H9 (cell line): ENCODE measurements at regions not wholly inside any gene's neighbourhood (a gene's known extent, or its start where the extent isn't known, plus 50 kb on each side); places are given as distances from the start of the nearest gene placed in this dataset.

Experiments
- DNase-seq: peaks from one replicate; pipeline ENCODE4 v3.0.0-alpha.2; 2017
- H2AFZ ChIP-seq: one replicate; pipeline ENCODE4 v1.6.1; 2013; ENCODE audit warnings: mild to moderate bottlenecking, low read length, control low read depth, moderate library complexity
- H2AK5ac ChIP-seq: 2 replicates; pipeline ENCODE4 v1.6.1; 2013; ENCODE audit warnings: low read length, control low read depth, mixed read lengths; ENCODE audit not compliant: insufficient read length
- H2BK120ac ChIP-seq: one replicate; pipeline ENCODE4 v1.6.1; 2013; ENCODE audit warnings: low read depth, mild to moderate bottlenecking, low read length, control low read depth, inconsistent platforms; ENCODE audit not compliant: poor library complexity, severe bottlenecking
- H2BK12ac ChIP-seq: 2 replicates; pipeline ENCODE4 v1.6.1; 2013; ENCODE audit warnings: low read length, control low read depth, mixed read lengths, low read depth; ENCODE audit not compliant: insufficient read length
- H2BK15ac ChIP-seq: 2 replicates; pipeline ENCODE4 v1.6.1; 2013; ENCODE audit warnings: low read depth, low read length, control low read depth
- H2BK20ac ChIP-seq: one replicate; pipeline ENCODE4 v1.6.1; 2013; ENCODE audit warnings: low read depth, mild to moderate bottlenecking, low read length, control low read depth, inconsistent platforms; ENCODE audit not compliant: poor library complexity, severe bottlenecking
- H2BK5ac ChIP-seq: 2 replicates; pipeline ENCODE4 v1.6.1; 2013; ENCODE audit warnings: low read length, control low read depth, mixed read lengths; ENCODE audit not compliant: insufficient read length
- H3K14ac ChIP-seq: 2 replicates; pipeline ENCODE4 v1.6.1; 2013; ENCODE audit warnings: low read length, control low read depth; ENCODE audit not compliant: insufficient read depth
- H3K18ac ChIP-seq: 2 replicates; pipeline ENCODE4 v1.6.1; 2013; ENCODE audit warnings: low read depth, mild to moderate bottlenecking, mixed read lengths, low read length, control low read depth; ENCODE audit not compliant: insufficient read length
- H3K23ac ChIP-seq: 2 replicates; pipeline ENCODE4 v1.6.1; 2013; ENCODE audit warnings: low read length, control low read depth, mixed read lengths, low read depth; ENCODE audit not compliant: insufficient read length
- H3K23me2 ChIP-seq: 2 replicates; pipeline ENCODE4 v1.6.1; 2013; ENCODE audit warnings: low read depth, mild to moderate bottlenecking, mixed read lengths, low read length, control low read depth; ENCODE audit not compliant: insufficient read length, poor library complexity, severe bottlenecking
- H3K27ac ChIP-seq: 2 replicates; pipeline ENCODE4 v1.5.1; 2013; ENCODE audit warnings: low read length, control low read depth, mixed read lengths, low read depth; ENCODE audit not compliant: insufficient read length
- H3K27me3 ChIP-seq: 2 replicates; pipeline ENCODE4 v1.6.1; 2013; ENCODE audit warnings: low read length, control low read depth, inconsistent platforms; ENCODE audit not compliant: insufficient read depth
- H3K4ac ChIP-seq: 2 replicates; pipeline ENCODE4 v1.6.1; 2013; ENCODE audit warnings: low read depth, mild to moderate bottlenecking, control low read depth, inconsistent platforms, low read length, moderate library complexity
- H3K4me1 ChIP-seq: 2 replicates; pipeline ENCODE4 v1.6.1; 2013; ENCODE audit warnings: low read length, control low read depth, inconsistent platforms; ENCODE audit not compliant: insufficient read depth
- H3K4me2 ChIP-seq: 2 replicates; pipeline ENCODE4 v1.6.1; 2013; ENCODE audit warnings: low read length, control low read depth, mixed read lengths; ENCODE audit not compliant: insufficient read length, insufficient read depth
- H3K56ac ChIP-seq: 2 replicates; pipeline ENCODE4 v1.6.1; 2013; ENCODE audit warnings: low read depth, mild to moderate bottlenecking, mixed read lengths, low read length, control low read depth; ENCODE audit not compliant: insufficient read length
- H3K79me1 ChIP-seq: 2 replicates; pipeline ENCODE4 v1.6.1; 2013; ENCODE audit warnings: low read depth, mild to moderate bottlenecking, moderate library complexity, low read length, control low read depth, inconsistent platforms; ENCODE audit not compliant: insufficient read depth, poor library complexity, severe bottlenecking
- H3K79me2 ChIP-seq: 2 replicates; pipeline ENCODE4 v1.6.1; 2013; ENCODE audit warnings: low read length, control low read depth, inconsistent platforms; ENCODE audit not compliant: insufficient read depth
- H3K9ac ChIP-seq: 2 replicates; pipeline ENCODE4 v1.6.1; 2013; ENCODE audit warnings: low read length, control low read depth, mixed read lengths; ENCODE audit not compliant: insufficient read length; ENCODE audit errors: extremely low read depth
- H3K9me3 ChIP-seq: one replicate; pipeline ENCODE4 v1.6.1; 2013; ENCODE audit warnings: low read depth, low read length, inconsistent platforms; ENCODE audit not compliant: control insufficient read depth
- H3T11ph ChIP-seq: one replicate; pipeline ENCODE4 v1.6.1; 2013; ENCODE audit warnings: mild to moderate bottlenecking, low read length, control low read depth, inconsistent platforms
- H4K20me1 ChIP-seq: one replicate; pipeline ENCODE4 v1.6.1; 2013; ENCODE audit not compliant: control insufficient read depth, insufficient read length, insufficient read depth
- H4K5ac ChIP-seq: 2 replicates; pipeline ENCODE4 v1.6.1; 2013; ENCODE audit warnings: low read depth, mild to moderate bottlenecking, mixed read lengths, low read length, control low read depth; ENCODE audit not compliant: insufficient read length
- H4K8ac ChIP-seq: replicated peaks from 2 replicates; pipeline ENCODE4 v1.6.1; 2013; ENCODE audit warnings: low read length, control low read depth, mixed read lengths, low read depth; ENCODE audit not compliant: insufficient read length
- H4K91ac ChIP-seq: 2 replicates; pipeline ENCODE4 v1.6.1; 2013; ENCODE audit warnings: low read depth, mild to moderate bottlenecking, moderate library complexity, mixed read lengths, low read length, control low read depth; ENCODE audit not compliant: insufficient read length
- H3K27ac Mint-ChIP-seq, 3 experiments: 2 replicates in 2 of 3; 3 replicates in 1 of 3; pipeline ENCODE4 v1.8.0; 2020 to 2021; ENCODE audit warnings: mixed read lengths in 3 of 3, mild to moderate bottlenecking in 1 of 3, moderate library complexity in 1 of 3
- H3K27me3 Mint-ChIP-seq: 2 replicates; pipeline ENCODE4 v1.8.0; 2021; ENCODE audit warnings: low read depth, mild to moderate bottlenecking, moderate library complexity, mixed read lengths
- H3K36me3 Mint-ChIP-seq, 3 experiments: 2 replicates in 2 of 3; 3 replicates in 1 of 3; pipeline ENCODE4 v1.8.0; 2020 to 2021; ENCODE audit warnings: low read depth in 3 of 3, mixed read lengths in 3 of 3; ENCODE audit not compliant: insufficient read depth in 1 of 3
- H3K4me1 Mint-ChIP-seq, 2 experiments: 2 replicates each; pipeline ENCODE4 v1.8.0; 2020; ENCODE audit warnings: mixed read lengths in 2 of 2
- H3K4me3 Mint-ChIP-seq, 2 experiments: 2 replicates in 1 of 2; 3 replicates in 1 of 2; pipeline ENCODE4 v1.8.0; 2020 to 2021; ENCODE audit warnings: mild to moderate bottlenecking in 2 of 2, mixed read lengths in 2 of 2, moderate library complexity in 1 of 2
- H3K9me3 Mint-ChIP-seq, 2 experiments: 2 replicates in 1 of 2; 3 replicates in 1 of 2; pipeline ENCODE4 v1.8.0; 2020; ENCODE audit warnings: mild to moderate bottlenecking in 2 of 2, mixed read lengths in 2 of 2, moderate library complexity in 1 of 2
- CTCF ChIP-seq: fragments of 200-600 bp; sonication (generic); conservative IDR thresholded peaks from 3 replicates; pipeline ENCODE4 v1.8.0; 2021; ENCODE audit warnings: antibody characterized with exemption, mild to moderate bottlenecking

GRCh38 chr15:47903368-47903767 lies 186.1 kb downstream of the SEMA6D start:
- Histone ChIP-seq H3K79me1 (no peaks in the 10 kb centered on the region), H3K9me3 (peaks cover 5% of the 10 kb centered on the region), H3K14ac (no peak overlapping the region), H3K18ac (no peak overlapping the region), H3T11ph (no peak overlapping the region), H4K20me1 (no peaks in the 10 kb centered on the region), H2BK12ac (no peak overlapping the region), H4K5ac (no peak overlapping the region), H2BK120ac (no peak overlapping the region), H2AFZ (no peak overlapping the region), H3K27me3 (no peaks in the 10 kb centered on the region), H2AK5ac (no peak overlapping the region), H2BK5ac (no peak overlapping the region), H2BK15ac (no peak overlapping the region), H3K56ac (no peak overlapping the region), H2BK20ac (no peak overlapping the region), H3K4ac (no peak overlapping the region), H3K23me2 (no peaks in the 10 kb centered on the region), H3K79me2 (no peaks in the 10 kb centered on the region), H3K4me2 (no peak overlapping the region), H3K4me1 (no peaks in the 10 kb centered on the region), H3K27ac (no peak overlapping the region), H4K91ac (no peak overlapping the region), H3K23ac (no peak overlapping the region), H4K8ac (no peak overlapping the region), H3K9ac (no peak overlapping the region)
- Mint-ChIP-seq H3K4me1 (peaks cover 4 to 5% of the 10 kb centered on the region in 2 experiments), H3K4me3 (no peak overlapping the region), H3K9me3 (peaks cover 32 to 37% of the 10 kb centered on the region in 2 experiments), H3K27ac (no peak overlapping the region), H3K27me3 (peaks cover 3% of the 10 kb centered on the region; the same call in 1 of the 2 replicates), H3K36me3 (peaks cover 19 to 41% (median 22%) of the 10 kb centered on the region in 3 experiments)
- DNase-seq, result no peak
- no peak for TF ChIP-seq CTCF
